SK-N-SH (cell line): ENCODE measurements at regions not wholly inside any gene's neighbourhood (a gene's known extent, or its start where the extent isn't known, plus 50 kb on each side); places are given as distances from the start of the nearest gene placed in this dataset.

Experiments
- ELF1 ChIP-seq: IDR thresholded peaks from 2 replicates; pipeline ENCODE4 v1.4.0; 2012
- EZH2phosphoT487 ChIP-seq: fragments of 200-600 bp; sonication (generic); IDR thresholded peaks from 2 replicates; pipeline ENCODE4 v1.6.1; 2017; ENCODE audit warnings: low read depth, mixed run types, mild to moderate bottlenecking, antibody characterized with exemption, moderate library complexity, borderline replicate concordance
- JUND ChIP-seq: IDR thresholded peaks from 2 replicates; pipeline ENCODE4 v1.4.0; 2012
- RXRA ChIP-seq: IDR thresholded peaks from 2 replicates; pipeline ENCODE4 v1.4.0; 2012; ENCODE audit warnings: low read depth, mild to moderate bottlenecking, borderline replicate concordance
- TAF1 ChIP-seq: IDR thresholded peaks from 2 replicates; pipeline ENCODE4 v1.6.1; 2012; ENCODE audit warnings: low read depth, mild to moderate bottlenecking, low read length, moderate library complexity, borderline replicate concordance
- YY1 ChIP-seq: IDR thresholded peaks from 2 replicates; pipeline ENCODE4 v1.4.0; 2012; ENCODE audit warnings: low read depth, mild to moderate bottlenecking
- TF ChIP-seq, protein P1 (sequence below): fragments of 200-600 bp; sonication (generic); IDR thresholded peaks from 2 replicates; pipeline ENCODE4 v1.6.1; 2017; ENCODE audit warnings: antibody characterized with exemption, mild to moderate bottlenecking, moderate library complexity
- TF ChIP-seq, protein P2 (sequence below): IDR thresholded peaks from 2 replicates; pipeline ENCODE4; 2012
- TF ChIP-seq, protein P3 (sequence below): IDR thresholded peaks from 2 replicates; pipeline ENCODE4 v1.4.0; 2012; ENCODE audit warnings: low read depth, borderline replicate concordance

DNA sequence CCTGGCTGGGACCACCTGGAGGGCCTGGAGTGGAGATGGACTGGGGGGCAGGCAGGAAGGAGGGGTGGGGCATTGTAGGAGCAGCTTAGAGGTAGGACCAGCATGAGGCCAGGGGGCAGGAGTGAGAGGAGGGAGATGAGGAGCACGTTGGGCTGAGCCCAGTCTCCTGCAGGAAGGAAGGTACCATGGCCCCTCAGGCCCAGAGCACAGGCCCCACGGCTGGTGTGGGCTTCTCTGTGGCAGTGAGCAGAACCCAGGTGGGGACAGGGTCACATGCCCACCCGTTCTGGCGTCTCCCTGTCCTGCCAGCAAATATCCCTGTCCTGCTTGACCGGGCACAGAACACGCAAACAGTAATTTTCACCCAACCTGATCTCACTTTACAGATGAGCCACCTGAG, 141.8 kb downstream of the ENGASE start:
- TF ChIP-seq, protein P1, sequence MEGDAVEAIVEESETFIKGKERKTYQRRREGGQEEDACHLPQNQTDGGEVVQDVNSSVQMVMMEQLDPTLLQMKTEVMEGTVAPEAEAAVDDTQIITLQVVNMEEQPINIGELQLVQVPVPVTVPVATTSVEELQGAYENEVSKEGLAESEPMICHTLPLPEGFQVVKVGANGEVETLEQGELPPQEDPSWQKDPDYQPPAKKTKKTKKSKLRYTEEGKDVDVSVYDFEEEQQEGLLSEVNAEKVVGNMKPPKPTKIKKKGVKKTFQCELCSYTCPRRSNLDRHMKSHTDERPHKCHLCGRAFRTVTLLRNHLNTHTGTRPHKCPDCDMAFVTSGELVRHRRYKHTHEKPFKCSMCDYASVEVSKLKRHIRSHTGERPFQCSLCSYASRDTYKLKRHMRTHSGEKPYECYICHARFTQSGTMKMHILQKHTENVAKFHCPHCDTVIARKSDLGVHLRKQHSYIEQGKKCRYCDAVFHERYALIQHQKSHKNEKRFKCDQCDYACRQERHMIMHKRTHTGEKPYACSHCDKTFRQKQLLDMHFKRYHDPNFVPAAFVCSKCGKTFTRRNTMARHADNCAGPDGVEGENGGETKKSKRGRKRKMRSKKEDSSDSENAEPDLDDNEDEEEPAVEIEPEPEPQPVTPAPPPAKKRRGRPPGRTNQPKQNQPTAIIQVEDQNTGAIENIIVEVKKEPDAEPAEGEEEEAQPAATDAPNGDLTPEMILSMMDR, result no peak
- TF ChIP-seq TAF1 (no peak), ELF1 (no peak), RXRA (no peak), JUND (no peak), YY1 (no peak), EZH2phosphoT487 (no peak)
- TF ChIP-seq, protein P2, sequence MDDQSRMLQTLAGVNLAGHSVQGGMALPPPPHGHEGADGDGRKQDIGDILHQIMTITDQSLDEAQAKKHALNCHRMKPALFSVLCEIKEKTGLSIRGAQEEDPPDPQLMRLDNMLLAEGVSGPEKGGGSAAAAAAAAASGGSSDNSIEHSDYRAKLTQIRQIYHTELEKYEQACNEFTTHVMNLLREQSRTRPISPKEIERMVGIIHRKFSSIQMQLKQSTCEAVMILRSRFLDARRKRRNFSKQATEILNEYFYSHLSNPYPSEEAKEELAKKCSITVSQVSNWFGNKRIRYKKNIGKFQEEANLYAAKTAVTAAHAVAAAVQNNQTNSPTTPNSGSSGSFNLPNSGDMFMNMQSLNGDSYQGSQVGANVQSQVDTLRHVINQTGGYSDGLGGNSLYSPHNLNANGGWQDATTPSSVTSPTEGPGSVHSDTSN, result no peak
- TF ChIP-seq, protein P3, sequence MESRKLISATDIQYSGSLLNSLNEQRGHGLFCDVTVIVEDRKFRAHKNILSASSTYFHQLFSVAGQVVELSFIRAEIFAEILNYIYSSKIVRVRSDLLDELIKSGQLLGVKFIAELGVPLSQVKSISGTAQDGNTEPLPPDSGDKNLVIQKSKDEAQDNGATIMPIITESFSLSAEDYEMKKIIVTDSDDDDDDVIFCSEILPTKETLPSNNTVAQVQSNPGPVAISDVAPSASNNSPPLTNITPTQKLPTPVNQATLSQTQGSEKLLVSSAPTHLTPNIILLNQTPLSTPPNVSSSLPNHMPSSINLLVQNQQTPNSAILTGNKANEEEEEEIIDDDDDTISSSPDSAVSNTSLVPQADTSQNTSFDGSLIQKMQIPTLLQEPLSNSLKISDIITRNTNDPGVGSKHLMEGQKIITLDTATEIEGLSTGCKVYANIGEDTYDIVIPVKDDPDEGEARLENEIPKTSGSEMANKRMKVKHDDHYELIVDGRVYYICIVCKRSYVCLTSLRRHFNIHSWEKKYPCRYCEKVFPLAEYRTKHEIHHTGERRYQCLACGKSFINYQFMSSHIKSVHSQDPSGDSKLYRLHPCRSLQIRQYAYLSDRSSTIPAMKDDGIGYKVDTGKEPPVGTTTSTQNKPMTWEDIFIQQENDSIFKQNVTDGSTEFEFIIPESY, result no peak
